Ovary (tissue), 3 donors: ENCODE measurements at regions not wholly inside any gene's neighbourhood (a gene's known extent, or its start where the extent isn't known, plus 50 kb on each side); places are given as distances from the start of the nearest gene placed in this dataset.

Source experiments
- CTCF ChIP-seq, 3 donors: fragments of 450-650 bp in 2 of 3; fragments of 200-600 bp in 1 of 3; IDR thresholded peaks; one replicate each; pipeline versions ENCODE4 v1.5.1 to v1.8.0; 2016 to 2022; ENCODE audit warnings: antibody characterized with exemption in 3 of 3, mild to moderate bottlenecking in 1 of 3
- EP300 ChIP-seq: sonication (generic); formaldehyde crosslinking; IDR thresholded peaks from one replicate; pipeline ENCODE4 v1.6.1; 2017; ENCODE audit warnings: antibody characterized with exemption
- donor health status: DM: no; HTN: no; CAD: no.

DNA sequence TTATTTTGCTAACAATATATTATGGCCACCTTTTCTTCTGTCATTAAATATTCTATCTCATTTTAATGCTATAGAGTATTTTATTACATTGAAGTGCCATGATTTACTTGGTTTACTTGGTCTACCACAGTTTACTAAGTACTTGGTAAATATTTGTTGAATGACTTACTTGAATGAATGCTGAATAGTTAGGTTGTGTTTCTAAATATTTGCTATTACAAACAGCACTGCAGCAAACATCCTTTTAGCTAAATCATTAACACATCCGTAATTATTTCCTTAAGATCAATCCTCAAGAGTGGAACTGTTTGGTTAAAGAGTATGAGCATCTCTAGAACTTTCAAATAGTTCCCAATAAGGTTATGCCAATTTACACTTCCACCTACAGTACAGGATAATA is 318.7 kb downstream of the MYCN start:
- TF ChIP-seq CTCF (IDR thresholded peaks at IDR 0.05): no peak
- no peak for TF ChIP-seq EP300
